Kidney epithelial cell (primary cell): ENCODE measurements at regions not wholly inside any gene's neighbourhood (a gene's known extent, or its start where the extent isn't known, plus 50 kb on each side); places are given as distances from the start of the nearest gene placed in this dataset.

Experiments used
- DNase-seq: peaks from one replicate; pipeline ENCODE4 v3.0.0-alpha.2; 2010; ENCODE audit warnings: low read depth
- H3K27me3 ChIP-seq: 2 replicates; pipeline ENCODE4 v1.6.0; 2011; ENCODE audit warnings: low read length; ENCODE audit not compliant: control insufficient read depth, insufficient read depth
- H3K36me3 ChIP-seq: 2 replicates; pipeline ENCODE4 v1.5.1; 2011; ENCODE audit warnings: low read length; ENCODE audit not compliant: control insufficient read depth, insufficient read depth
- H3K4me3 ChIP-seq: 2 replicates; pipeline ENCODE4 v1.5.1; 2011; ENCODE audit warnings: low read depth, mild to moderate bottlenecking, control low read depth, low read length
- CTCF ChIP-seq: IDR thresholded peaks from 2 replicates; pipeline ENCODE4 v1.5.1; 2011; ENCODE audit warnings: mild to moderate bottlenecking, moderate library complexity, low read length, control low read depth, inconsistent platforms; ENCODE audit not compliant: insufficient read depth, poor library complexity, severe bottlenecking

- no peaks in the 10 kb centered on the region for H3K36me3 ChIP-seq
- no peak overlapping the region for H3K4me3 ChIP-seq
- TF ChIP-seq CTCF, result no peak
- H3K27me3 ChIP-seq, result no peaks in the 10 kb centered on the region
- no peak for DNase-seq
These were observed 65.6 kb upstream of the SESN3 start for GRCh38 chr11:95296621-95297025.

- no peak for TF ChIP-seq CTCF
- no peak for DNase-seq
- Histone ChIP-seq H3K27me3 (no peaks in the 10 kb centered on the region), H3K36me3 (no peaks in the 10 kb centered on the region), H3K4me3 (no peak overlapping the region)
These were observed 65.2 kb upstream of the SESN3 start for GRCh38 chr11:95296165-95296564.

GRCh38 chr11:95295382-95296149, 64.6 kb upstream of the SESN3 start:
- Histone ChIP-seq H3K27me3 (no peaks in the 10 kb centered on the region), H3K4me3 (no peak overlapping the region), H3K36me3 (no peaks in the 10 kb centered on the region)
- DNase-seq, result no peak
- no peak for TF ChIP-seq CTCF

GRCh38 chr11:95294701-95295100, 63.7 kb upstream of the SESN3 start:
- no peak for TF ChIP-seq CTCF
- no peak for DNase-seq
- Histone ChIP-seq H3K36me3 (no peaks in the 10 kb centered on the region), H3K27me3 (no peaks in the 10 kb centered on the region), H3K4me3 (no peak overlapping the region)

GRCh38 chr11:95293116-95293515, 62.1 kb upstream of the SESN3 start:
- TF ChIP-seq CTCF, result no peak
- H3K27me3 ChIP-seq, result no peaks in the 10 kb centered on the region
- H3K36me3 ChIP-seq, result no peaks in the 10 kb centered on the region
- DNase-seq, result no peak
- no peak overlapping the region for H3K4me3 ChIP-seq

- H3K27me3 ChIP-seq, result no peaks in the 10 kb centered on the region
- H3K4me3 ChIP-seq, result no peak overlapping the region
- no peak for TF ChIP-seq CTCF
- DNase-seq, result no peak
- no peaks in the 10 kb centered on the region for H3K36me3 ChIP-seq
These were observed 60.9 kb upstream of the SESN3 start for GRCh38 chr11:95291946-95292345.
